SK-MEL-5 (cell line): ENCODE measurements at regions not wholly inside any gene's neighbourhood (a gene's known extent, or its start where the extent isn't known, plus 50 kb on each side); places are given as distances from the start of the nearest gene placed in this dataset.
A peak's percentile ranks its signal among the peaks of the same experiment; 100 is the strongest.
"Not testable (repeated sequence)": the region's sequence is repeated elsewhere in the genome, so short reads cannot be mapped to it uniquely, and the experiment has no call there.

Experiments
- DNase-seq: peaks from one replicate; pipeline ENCODE4 v3.0.0-alpha.2; 2016; ENCODE audit warnings: low read depth, low spot score
- in situ Hi-C: cut with HindIII; loops from 2 replicates; pipeline ENCODE4 v1.10.0; 2016; ENCODE audit warnings: low sequenced_read_pairs, high pct_unique_total_duplicates, low pct_unique_long_range_greater_than_20kb

GRCh38 chr21:34261841-34262468 is 101.9 kb upstream of the KCNE2 start:
- in situ Hi-C loops, result no loop called here
- no peak for DNase-seq

- DNase-seq, result no peak
- in situ Hi-C loops, result no loop called here
Measured at GRCh38 chr21:34262469-34262845, 101.3 kb upstream of the KCNE2 start.

DNA sequence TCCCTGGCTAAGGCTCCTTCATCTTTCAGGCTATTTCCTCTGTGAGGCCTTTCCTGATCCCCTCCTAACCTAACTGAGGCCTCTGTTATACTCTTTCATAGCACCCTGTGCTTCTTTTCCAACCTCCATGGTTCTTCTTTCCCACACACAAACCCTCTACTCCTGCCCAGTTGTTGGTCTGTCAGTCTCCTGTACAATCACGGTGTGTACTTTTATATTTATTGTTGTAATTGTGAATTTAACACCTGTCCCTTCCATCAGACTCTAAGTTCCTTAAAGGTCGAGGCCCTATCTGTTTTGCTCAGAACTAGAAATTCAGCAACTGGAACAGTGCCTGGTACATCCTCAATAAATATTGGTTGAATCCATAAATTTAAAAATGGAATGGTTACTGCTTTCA is 100.2 kb upstream of the KCNE2 start:
- DNase-seq, result no peak
- in situ Hi-C loops, result no loop called here

DNA sequence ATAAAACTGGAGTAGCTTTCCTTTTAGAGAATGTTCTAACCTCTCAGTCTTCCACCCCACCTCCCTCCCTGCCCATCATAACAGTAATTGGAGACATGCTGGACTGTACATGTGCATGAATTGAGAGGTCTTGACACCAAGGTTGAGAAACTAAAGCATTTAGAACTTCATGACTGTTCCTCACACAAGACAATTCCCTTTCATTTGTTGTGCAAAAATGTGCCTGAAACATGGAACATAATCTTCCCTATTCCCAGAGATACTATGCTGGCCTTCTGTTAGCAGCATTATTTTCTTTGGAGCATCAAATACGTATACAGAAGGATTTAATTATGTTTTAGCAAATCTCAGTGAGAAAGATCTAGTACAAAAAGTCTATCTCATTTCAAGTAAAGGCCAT is 97.5 kb upstream of the KCNE2 start:
- no peak for DNase-seq
- in situ Hi-C loops, result no loop called here

DNA sequence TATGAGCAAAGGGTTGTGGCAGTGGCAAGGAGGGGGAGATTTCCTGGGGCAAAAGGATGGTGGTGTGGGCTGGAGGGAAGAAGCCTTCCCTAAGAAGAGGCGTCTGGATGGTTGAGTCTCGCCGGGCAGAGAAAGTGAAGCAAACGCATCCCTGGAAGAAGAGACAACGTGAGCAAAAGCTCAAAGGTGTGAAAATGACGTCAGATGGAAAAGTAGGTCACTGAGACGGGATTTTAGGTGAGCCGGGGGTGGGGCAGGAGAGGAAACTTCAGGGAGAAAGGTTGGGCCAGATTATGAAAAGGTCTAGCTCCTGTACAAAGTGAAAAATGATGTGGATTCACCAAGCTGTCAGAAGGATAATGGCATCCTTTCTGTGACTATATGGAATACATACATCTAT is 95.3 kb upstream of the KCNE2 start:
- in situ Hi-C loops, result no loop called here
- no peak for DNase-seq

DNA sequence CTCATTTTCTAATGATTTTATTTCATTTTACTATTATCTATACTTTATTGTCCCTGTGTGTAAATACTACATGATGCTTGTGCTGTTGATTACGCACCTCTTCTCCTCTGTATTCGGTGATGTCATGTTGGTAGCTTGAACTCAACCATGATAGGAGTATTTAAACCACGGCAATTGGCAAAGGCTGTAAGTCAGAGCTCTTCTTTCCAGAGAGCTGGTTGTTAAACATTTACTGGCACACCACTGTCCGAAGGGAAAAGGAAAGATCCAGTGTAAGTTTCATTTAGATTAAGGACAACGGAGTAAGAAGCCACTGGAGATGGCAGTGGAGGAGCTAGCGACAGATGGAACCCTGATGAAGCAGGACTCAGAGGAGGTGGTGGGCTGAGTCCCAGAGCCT is 93.4 kb upstream of the KCNE2 start:
- in situ Hi-C loops, result no loop called here
- no peak for DNase-seq

GRCh38 chr21:34271189-34271851 is 92.5 kb upstream of the KCNE2 start:
- in situ Hi-C loops, result no loop called here

DNA sequence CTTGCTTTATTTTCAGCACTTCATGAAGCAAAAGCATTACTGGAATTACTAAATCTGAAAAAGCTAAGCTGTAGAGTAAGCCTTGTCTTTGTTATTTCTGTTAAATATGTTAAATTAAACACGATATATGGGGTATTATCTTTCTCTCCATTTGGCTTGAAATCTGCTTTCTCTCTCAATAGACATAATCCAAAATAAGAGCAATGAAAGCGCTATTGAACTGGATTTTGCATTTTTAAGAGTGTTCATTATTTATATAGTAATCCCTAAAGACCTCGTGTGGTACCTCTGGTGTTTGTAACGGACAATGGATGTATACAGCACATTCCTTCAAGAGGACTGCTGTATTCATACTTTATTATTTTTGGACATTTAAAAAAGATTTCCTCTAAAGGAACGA is 91.5 kb upstream of the KCNE2 start:
- in situ Hi-C loops, result no loop called here
- no peak for DNase-seq

More at GRCh38 chr21:34271189-34271851, 92.5 kb upstream of the KCNE2 start:
- no peak for DNase-seq

GRCh38 chr21:34274001-34274400 is 89.8 kb upstream of the KCNE2 start:
- in situ Hi-C loops, result no loop called here
- DNase-seq, result no peak

- DNase-seq, result peak; percentile 26
- in situ Hi-C loops, result no loop called here
Measured at GRCh38 chr21:34276711-34277425, 86.9 kb upstream of the KCNE2 start.

DNA sequence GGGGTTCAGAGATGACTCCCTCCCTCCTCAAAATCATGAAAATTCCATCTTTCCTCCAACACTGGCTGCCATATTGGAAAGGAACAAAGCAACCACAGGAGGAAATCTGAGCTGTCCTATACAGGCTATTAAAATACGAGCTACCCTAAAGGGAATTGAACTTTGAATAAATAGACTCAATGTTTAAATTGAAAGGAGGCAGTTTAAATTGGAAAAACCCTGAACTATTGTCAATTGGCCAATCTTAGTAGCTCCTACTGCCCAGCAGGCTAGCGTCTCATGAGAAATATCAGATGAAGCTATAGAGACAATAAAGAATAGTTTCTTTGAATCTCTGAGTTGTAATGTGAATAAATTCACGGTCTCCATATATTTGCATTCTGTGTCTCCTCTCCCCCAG is 85.4 kb upstream of the KCNE2 start:
- peak; percentile 34 for DNase-seq
- in situ Hi-C loops, result no loop called here

- in situ Hi-C loops, result no loop called here
- no peak for DNase-seq
Measured at GRCh38 chr21:34279285-34279684, 84.5 kb upstream of the KCNE2 start.

GRCh38 chr21:34279883-34280282 is 83.9 kb upstream of the KCNE2 start:
- in situ Hi-C loops, result no loop called here
- DNase-seq, result no peak

GRCh38 chr21:34280389-34280795 is 83.4 kb upstream of the KCNE2 start:
- in situ Hi-C loops, result no loop called here
- DNase-seq, result no peak

DNA sequence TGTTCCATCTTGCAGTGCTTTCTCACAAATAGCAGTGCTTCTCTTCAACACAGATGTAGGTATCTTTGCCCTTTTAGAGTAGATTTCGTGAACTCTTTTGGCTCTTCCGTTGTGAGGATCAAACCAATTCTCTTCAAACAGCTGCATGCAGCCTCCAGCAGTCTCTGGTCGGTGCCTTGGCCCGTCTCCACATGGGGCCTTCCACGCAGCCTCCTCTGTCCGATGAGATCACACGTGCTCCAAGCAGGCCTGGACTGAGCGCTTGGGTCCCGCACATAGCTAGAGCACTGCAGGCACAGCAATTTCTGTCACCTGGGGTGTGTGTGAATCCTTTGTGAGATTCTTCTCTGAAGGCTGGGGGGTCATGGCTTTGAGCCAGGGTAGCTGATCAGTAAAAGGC is 82.8 kb upstream of the KCNE2 start:
- no peak for DNase-seq
- in situ Hi-C loops, result no loop called here

GRCh38 chr21:34282223-34282622 is 81.6 kb upstream of the KCNE2 start:
- DNase-seq, result no peak
- in situ Hi-C loops, result no loop called here

GRCh38 chr21:34284666-34285065 is 79.1 kb upstream of the KCNE2 start:
- no peak for DNase-seq
- in situ Hi-C loops, result no loop called here

DNA sequence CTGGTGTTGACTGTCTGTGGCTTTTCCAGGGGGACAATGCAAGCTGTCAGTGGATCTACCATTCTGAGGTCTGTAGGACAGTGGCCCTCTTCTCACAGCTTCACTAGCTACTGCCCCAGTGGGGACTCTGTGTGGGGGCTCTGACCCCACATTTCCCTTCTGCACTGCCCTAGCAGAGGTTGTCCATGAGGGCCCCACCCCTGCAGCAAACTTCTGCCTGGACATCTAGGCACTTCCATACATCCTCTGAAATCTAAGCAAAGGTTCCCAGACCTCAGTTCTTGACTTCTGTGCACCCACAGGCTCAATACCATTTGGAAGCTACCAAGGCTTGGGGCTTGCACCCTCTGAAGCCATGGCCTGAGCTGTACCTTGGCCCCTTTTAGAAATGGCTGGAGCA is 75.8 kb upstream of the KCNE2 start:
- DNase-seq, in situ Hi-C loops: not testable (repeated sequence)

DNA sequence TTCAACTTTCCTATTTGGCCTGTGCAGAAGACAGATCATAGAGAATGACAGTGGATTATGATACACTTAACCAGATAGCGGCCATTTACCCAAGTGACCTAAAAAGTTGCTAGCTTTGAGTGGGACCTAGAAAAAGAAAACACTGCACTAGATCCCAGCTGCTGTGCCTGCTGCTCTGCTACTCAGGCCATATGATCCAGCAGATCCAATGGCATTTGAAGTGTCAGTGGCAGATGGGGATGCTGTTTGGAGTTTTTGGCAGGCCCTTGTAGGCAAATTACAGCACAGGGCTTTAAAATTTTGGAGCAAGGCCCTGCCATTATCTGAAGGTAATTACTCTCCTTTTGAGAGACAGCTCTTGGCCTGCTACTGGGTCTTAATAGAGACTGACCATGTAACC is 74.0 kb upstream of the KCNE2 start:
- DNase-seq, result no peak
- in situ Hi-C loops, result no loop called here
